K562 (cell line): ENCODE measurements at regions not wholly inside any gene's neighbourhood (a gene's known extent, or its start where the extent isn't known, plus 50 kb on each side); places are given as distances from the start of the nearest gene placed in this dataset.

Source experiments
- ATAC-seq: fragments of 200-7000 bp; cut with Tn5 transposase; 3 replicates; pipeline ENCODE4 v1.9.1; 2020; ENCODE audit warnings: moderate library complexity
- BruUV-seq: library from RNA; stranded (reverse); fragments of 400-500 nt; replicated peaks from 2 replicates; lab custom pipeline; 2021; lab: Mats Ljungman, UMichigan
- CTCF ChIA-PET: fragments of 300-600 bp; formaldehyde crosslinking; extraction: SDS; loops from one replicate; lab custom pipeline; 2021; ENCODE audit warnings: low intra/inter-chr PET ratio; lab: Yijun Ruan, JAX
- POLR2A ChIA-PET: fragments of 300-600, 350-650 bp; sonication (Branson Sonifier 250); formaldehyde crosslinking; extraction: SDS; loops from one replicate; lab custom pipeline; 2021; ENCODE audit warnings: antibody characterized with exemption, inconsistent platforms; lab: Yijun Ruan, JAX
- DNase-seq, 4 experiments: peaks; one replicate each; pipeline versions ENCODE4 v3.0.0 to v3.0.0-alpha.2; 2011 to 2018; ENCODE audit warnings: low spot score in 3 of 4, mixed read lengths in 3 of 4; ENCODE audit errors: extremely low read depth in 1 of 4
- FAIRE-seq: peaks from 2 replicates; lab custom pipeline; 2011; peaks lifted over from hg19 to GRCh38; lab: Jason Lieb, UNC
- H2AFZ ChIP-seq: 2 replicates; pipeline ENCODE4 v1.6.0; 2011; ENCODE audit warnings: low read depth, low read length, control low read depth, inconsistent platforms
- H3K27ac ChIP-seq: fragments of 200-600 bp; 3 replicates; pipeline ENCODE4 v1.8.0; 2011; ENCODE audit warnings: low read depth, mild to moderate bottlenecking, control low read depth, inconsistent platforms, low read length, moderate library complexity, mixed read lengths; ENCODE audit errors: extremely low read depth
- H3K27me3 ChIP-seq, 2 experiments: fragments of 300-600 bp in 1 of 2; 2 replicates in 1 of 2; 3 replicates in 1 of 2; pipeline versions ENCODE4 v1.6.0 to v1.8.0; 2011; ENCODE audit warnings: inconsistent platforms in 2 of 2, low read length in 2 of 2, mild to moderate bottlenecking in 1 of 2, mixed read lengths in 1 of 2, moderate library complexity in 1 of 2; ENCODE audit not compliant: control insufficient read depth in 2 of 2, insufficient read depth in 2 of 2
- H3K36me3 ChIP-seq: fragments of 300-600 bp; 3 replicates; pipeline ENCODE4 v1.8.0; 2011; ENCODE audit warnings: mild to moderate bottlenecking, low read length, inconsistent platforms; ENCODE audit not compliant: control insufficient read depth, insufficient read depth
- H3K4me1 ChIP-seq, 2 experiments: fragments of 200-600 bp in 1 of 2; replicated peaks in 1 of 2; 2 replicates in 1 of 2; 3 replicates in 1 of 2; pipeline versions ENCODE4 v1.5.1 to v1.8.0; 2011; ENCODE audit warnings: inconsistent platforms in 2 of 2, low read length in 2 of 2, mild to moderate bottlenecking in 1 of 2, mixed read lengths in 1 of 2, moderate library complexity in 1 of 2; ENCODE audit not compliant: control insufficient read depth in 2 of 2, insufficient read depth in 2 of 2
- H3K4me2 ChIP-seq: 2 replicates; pipeline ENCODE4 v1.6.1; 2011; ENCODE audit warnings: low read length, control low read depth, inconsistent platforms, mixed read lengths; ENCODE audit not compliant: insufficient read depth
- H3K4me3 ChIP-seq: fragments of 200-600 bp; sonication (generic), shearing (Covaris generic); 2 replicates; pipeline ENCODE4 v1.5.1; 2016; ENCODE audit warnings: control low read depth, inconsistent platforms
- H3K79me2 ChIP-seq: fragments of 200-600 bp; 3 replicates; pipeline ENCODE4 v1.8.0; 2011; ENCODE audit warnings: low read length, inconsistent platforms; ENCODE audit not compliant: control insufficient read depth, insufficient read depth
- H3K9ac ChIP-seq, 2 experiments: 2 replicates each; pipeline versions ENCODE4 v1.6.0 to v1.6.1; 2011; ENCODE audit warnings: low read depth in 2 of 2, low read length in 2 of 2, control low read depth in 1 of 2, inconsistent platforms in 1 of 2, mild to moderate bottlenecking in 1 of 2, mixed read lengths in 1 of 2; ENCODE audit not compliant: insufficient read depth in 1 of 2
- H3K9me1 ChIP-seq: one replicate; pipeline ENCODE4 v1.6.0; 2011; ENCODE audit warnings: inconsistent platforms, mild to moderate bottlenecking, low read length, moderate library complexity; ENCODE audit not compliant: control insufficient read depth, insufficient read depth
- H3K9me3 ChIP-seq: replicated peaks from 2 replicates; pipeline ENCODE4 v1.5.1; 2011; ENCODE audit warnings: low read depth, low read length, inconsistent platforms; ENCODE audit not compliant: control insufficient read depth, insufficient read depth
- H4K20me1 ChIP-seq: replicated peaks from 2 replicates; pipeline ENCODE4 v1.6.1; 2011; ENCODE audit warnings: low read length, inconsistent platforms, mixed read lengths; ENCODE audit not compliant: control insufficient read depth, insufficient read depth
- BCL6 ChIP-seq: fragments of 250-450 bp; sonication (Bioruptor Pico); IDR thresholded peaks from 2 replicates; pipeline ENCODE4 v1.4.0; 2020
- BDP1 ChIP-seq: IDR thresholded peaks from 3 replicates; pipeline ENCODE4 v1.6.1; 2011; ENCODE audit not compliant: insufficient read length, insufficient read depth
- CTCF ChIP-seq, 3 experiments: IDR thresholded peaks in 2 of 3; conservative IDR thresholded peaks in 1 of 3; 2 replicates each; pipeline ENCODE4 v1.5.1; 2011 to 2012; ENCODE audit warnings: low read length in 3 of 3, mild to moderate bottlenecking in 3 of 3, control low read depth in 2 of 3, improper control_type of control experiment in 1 of 3, inconsistent platforms in 1 of 3, low read depth in 1 of 3, mixed read lengths in 1 of 3, moderate library complexity in 1 of 3; ENCODE audit not compliant: insufficient read depth in 2 of 3
- ESRRB ChIP-seq: fragments of 250-450 bp; sonication (Bioruptor Pico); IDR thresholded peaks from 2 replicates; pipeline ENCODE4 v1.5.0; 2020; ENCODE audit warnings: mild to moderate bottlenecking, moderate library complexity, borderline replicate concordance
- FOSL1 ChIP-seq: fragments of 200-800 bp; sonication (Bioruptor generic); conservative IDR thresholded peaks from 2 replicates; pipeline ENCODE4 v1.6.1; 2016; ENCODE audit warnings: missing genetic modification characterization, missing compliant biosample characterization
- HNRNPUL1 ChIP-seq: fragments of 200-400 bp; formaldehyde crosslinking; IDR thresholded peaks from 2 replicates; pipeline ENCODE4 v1.6.1; 2017; ENCODE audit warnings: low read length
- JUND ChIP-seq, 2 experiments: IDR thresholded peaks; 2 replicates in 1 of 2; 3 replicates in 1 of 2; pipeline ENCODE4 v1.6.1; 2011; ENCODE audit warnings: borderline replicate concordance in 2 of 2, low read depth in 2 of 2, low read length in 2 of 2, improper control_type of control experiment in 1 of 2, missing biosample characterization in 1 of 2, missing genetic modification characterization in 1 of 2, missing genetic modification reagents in 1 of 2
- KLF6 ChIP-seq: fragments of 250-450 bp; sonication (Bioruptor Pico); IDR thresholded peaks from 2 replicates; pipeline ENCODE4 v1.4.0; 2020; ENCODE audit warnings: mild to moderate bottlenecking, moderate library complexity, borderline replicate concordance
- POLR2AphosphoS2 ChIP-seq: IDR thresholded peaks from 2 replicates; pipeline ENCODE4 v1.6.1; 2012; ENCODE audit warnings: low read length, improper control_type of control experiment
- RFX5 ChIP-seq: IDR thresholded peaks from 2 replicates; pipeline ENCODE4 v1.6.1; 2011; ENCODE audit warnings: low read depth, mild to moderate bottlenecking, improper control_type of control experiment, low read length
- TSHZ1 ChIP-seq: fragments of 250-450 bp; sonication (Bioruptor Pico); IDR thresholded peaks from 2 replicates; pipeline ENCODE4 v1.4.0; 2020; ENCODE audit warnings: mild to moderate bottlenecking, moderate library complexity
- WGBS: fragments of 100-300 bp; shearing (Covaris generic); methylation state at CpG from one replicate; pipeline ENCODE4 v1.1.6; 2016; ENCODE audit warnings: low coverage, mixed read lengths; ENCODE audit not compliant: insufficient coverage; ENCODE audit errors: missing lambda C conversion rate; 5-methylcytosine and 5-hydroxymethylcytosine counted together
- in situ Hi-C: fragments of 300-500 bp; cut with MboI; formaldehyde crosslinking; loops from 4 replicates; pipeline ENCODE4 v1.15.0; 2018; ENCODE audit warnings: inconsistent platforms, mixed read lengths
- intact Hi-C: fragments of 100-400 bp; cut with micrococcal nuclease; formaldehyde crosslinking; loops from 2 replicates; pipeline ENCODE4 v1.14.2; 2022

GRCh38 chr13:73757481-73758233 is 376.5 kb downstream of the KLF12 start (continued):
- TF ChIP-seq KLF6 (CRISPR knock-in tag) (no peak), JUND (IDR thresholded peaks at IDR 0.05; ENCODE audit: borderline replicate concordance, low read depth, low read length) (no peak), JUND (tag; IDR thresholded peaks at IDR 0.05; ENCODE audit: borderline replicate concordance, low read depth, low read length) (no peak), RFX5 (no peak), BCL6 (CRISPR knock-in tag) (no peak)

GRCh38 chr13:73754727-73755292 is 379.4 kb downstream of the KLF12 start:
- peak; percentile 12 to 29 (median 13) for DNase-seq
- Histone ChIP-seq H4K20me1 (no peaks in the 10 kb centered on the region), H3K4me1 (no peaks in the 10 kb centered on the region), H3K9ac (no peak overlapping the region), H3K79me2 (no peaks in the 10 kb centered on the region), H3K27me3 (no peaks in the 10 kb centered on the region), H3K9me3 (no peaks in the 10 kb centered on the region), H3K4me3 (no peak overlapping the region), H3K4me2 (no peak overlapping the region), H3K36me3 (no peaks in the 10 kb centered on the region), H2AFZ (no peak overlapping the region), H3K9me1 (no peaks in the 10 kb centered on the region), H3K27ac (no peak overlapping the region)
- POLR2A ChIA-PET = no interaction called here
- no TSS peak for BruUV-seq
- intact Hi-C loops = loop anchor here (1.0 kb wide), 2 partner anchors 1464 to 1503 kb away; no protein-coding TSS in a partner anchor
- ATAC-seq = peak; percentile 74
- CTCF ChIA-PET = interaction anchor here (0.5 to 1.2 kb wide), 2 partner anchors 13 to 1465 kb away, joined by 3 to 4 read pairs; no protein-coding TSS in a partner anchor
- FAIRE-seq = peak; percentile 6
- WGBS = 0% methylated on average over 3 of the region's 3 CpGs
- in situ Hi-C loops = loop anchor here (25.0 kb wide), 1 partner anchor 1482 kb away; no protein-coding TSS in a partner anchor
- TF ChIP-seq POLR2AphosphoS2 (no peak), CTCF (IDR thresholded peaks at IDR 0.05 in 2 of 3, conservative IDR thresholded peaks at IDR 0.05 in 1 of 3; ENCODE audit: insufficient read depth in 2 of 3, low read depth in 1 of 3, low read length in 3 of 3) (peak; percentile 21 to 56 (median 54); a peak in 5 of 6 replicates), FOSL1 (tag) (no peak), ESRRB (CRISPR knock-in tag) (no peak), BDP1 (no peak), HNRNPUL1 (no peak), TSHZ1 (CRISPR knock-in tag) (no peak)
